Fibroblast of upper back skin (primary cell): ENCODE measurements at regions not wholly inside any gene's neighbourhood (a gene's known extent, or its start where the extent isn't known, plus 50 kb on each side); places are given as distances from the start of the nearest gene placed in this dataset.
"Not testable (repeated sequence)": the region's sequence is repeated elsewhere in the genome, so short reads cannot be mapped to it uniquely, and the experiment has no call there.

Source experiments
- DNase-seq: peaks from one replicate; pipeline ENCODE4 v3.0.0-alpha.2; 2013

- DNase-seq = no peak
These were observed 185.3 kb downstream of the KCNRG start for GRCh38 chr13:50200569-50200968.

GRCh38 chr13:50200988-50201387, 185.7 kb downstream of the KCNRG start:
- peak; percentile 38 for DNase-seq

- no peak for DNase-seq
These were observed 187.2 kb downstream of the KCNRG start for GRCh38 chr13:50202485-50202884.

GRCh38 chr13:50203256-50203941, 188.2 kb downstream of the KCNRG start:
- DNase-seq = peak; percentile 35

GRCh38 chr13:50205581-50205980, 190.3 kb downstream of the KCNRG start:
- DNase-seq = no peak

GRCh38 chr13:50208826-50209335, 193.6 kb downstream of the KCNRG start:
- peak; percentile 97 for DNase-seq

GRCh38 chr13:50209631-50210030, 194.4 kb downstream of the KCNRG start:
- DNase-seq = peak; percentile 29

GRCh38 chr13:50213526-50213925, 198.3 kb downstream of the KCNRG start:
- DNase-seq = no peak

- no peak for DNase-seq
These were observed 199.3 kb downstream of the KCNRG start for GRCh38 chr13:50214514-50214913.

- DNase-seq = peak; percentile 32
These were observed 200.2 kb downstream of the KCNRG start for GRCh38 chr13:50215399-50215798.

- DNase-seq = no peak
These were observed 204.5 kb downstream of the KCNRG start for GRCh38 chr13:50219743-50220142.

- DNase-seq = no peak
These were observed 205.7 kb downstream of the KCNRG start for GRCh38 chr13:50220938-50221337.

GRCh38 chr13:50222569-50223332, 207.5 kb downstream of the KCNRG start:
- DNase-seq = peak; percentile 82

GRCh38 chr13:50224534-50224933, 209.3 kb downstream of the KCNRG start:
- peak; percentile 70 for DNase-seq

- no peak for DNase-seq
These were observed 210.2 kb downstream of the KCNRG start for GRCh38 chr13:50225193-50226155.

- DNase-seq = peak; percentile 14
These were observed 211.4 kb downstream of the KCNRG start for GRCh38 chr13:50226515-50227155.

GRCh38 chr13:50227361-50227760, 212.1 kb downstream of the KCNRG start:
- no peak for DNase-seq

- DNase-seq = no peak
These were observed 213.3 kb downstream of the KCNRG start for GRCh38 chr13:50228527-50228926.

- peak; percentile 86 for DNase-seq
These were observed 214.9 kb downstream of the KCNRG start for GRCh38 chr13:50229960-50230661.

GRCh38 chr13:50230662-50230978, 215.4 kb downstream of the KCNRG start:
- no peak for DNase-seq

- DNase-seq = not testable (repeated sequence)
These were observed 218.3 kb downstream of the KCNRG start for GRCh38 chr13:50233574-50233973.
